Progenitor cell of endocrine pancreas (in vitro differentiated cells): ENCODE measurements at regions not wholly inside any gene's neighbourhood (a gene's known extent, or its start where the extent isn't known, plus 50 kb on each side); places are given as distances from the start of the nearest gene placed in this dataset.

Experiments used
- DNase-seq: peaks from one replicate; pipeline ENCODE4 v3.0.0; 2021; ENCODE audit warnings: low spot score; ENCODE audit not compliant: unreplicated experiment
- H3K27ac Mint-ChIP-seq: 2 replicates; pipeline ENCODE4 v1.8.0; 2021; ENCODE audit warnings: mild to moderate bottlenecking, moderate library complexity, mixed read lengths
- H3K27me3 Mint-ChIP-seq: 2 replicates; pipeline ENCODE4 v1.8.0; 2021; ENCODE audit warnings: mixed read lengths
- H3K36me3 Mint-ChIP-seq: 2 replicates; pipeline ENCODE4 v1.8.0; 2022; ENCODE audit warnings: mixed read lengths; ENCODE audit not compliant: insufficient read depth
- H3K4me1 Mint-ChIP-seq: 2 replicates; pipeline ENCODE4 v1.8.0; 2021; ENCODE audit warnings: low read depth, mixed read lengths
- H3K4me3 Mint-ChIP-seq: 2 replicates; pipeline ENCODE4 v1.8.0; 2021; ENCODE audit warnings: low read depth, mild to moderate bottlenecking, moderate library complexity, mixed read lengths
- H3K9me3 Mint-ChIP-seq: 2 replicates; pipeline ENCODE4 v1.8.0; 2021; ENCODE audit warnings: low read depth, mixed read lengths
- CTCF ChIP-seq: fragments of 200-600 bp; sonication (generic); IDR thresholded peaks from one replicate; pipeline ENCODE4 v1.5.0; 2021; ENCODE audit warnings: antibody characterized with exemption, mild to moderate bottlenecking; ENCODE audit not compliant: unreplicated experiment

DNA sequence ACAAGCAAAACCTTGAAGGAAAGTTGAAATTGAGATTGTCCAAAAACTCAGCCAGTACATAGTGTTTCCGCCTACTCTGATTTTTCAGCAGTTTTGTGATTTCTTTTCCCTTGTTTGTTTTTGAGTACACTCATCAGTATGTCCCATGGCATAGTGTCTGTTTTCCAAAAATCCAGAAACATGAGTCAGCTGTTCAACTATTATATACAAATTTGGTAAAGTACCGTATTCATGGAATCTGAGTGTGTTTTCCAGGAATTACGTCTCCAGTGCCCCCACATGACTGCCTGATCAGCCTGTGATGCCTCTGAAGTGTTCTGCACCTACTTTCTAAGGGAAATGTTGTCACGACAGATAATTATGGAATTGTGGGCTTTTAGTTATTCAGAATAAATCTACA lies 186.8 kb downstream of the LTN1 start:
- peaks cover 6% of the 10 kb centered on the region for H3K9me3 Mint-ChIP-seq
- H3K4me1 Mint-ChIP-seq = no peaks in the 10 kb centered on the region
- H3K36me3 Mint-ChIP-seq = peaks cover 2% of the 10 kb centered on the region
- no peak for TF ChIP-seq CTCF
- no peak for DNase-seq
- H3K27ac Mint-ChIP-seq = no peak overlapping the region
- H3K4me3 Mint-ChIP-seq = no peak overlapping the region
- H3K27me3 Mint-ChIP-seq = no peaks in the 10 kb centered on the region

- TF ChIP-seq CTCF = no peak
- no peaks in the 10 kb centered on the region for H3K4me1 Mint-ChIP-seq
- no peaks in the 10 kb centered on the region for H3K27me3 Mint-ChIP-seq
- no peak overlapping the region for H3K27ac Mint-ChIP-seq
- no peak overlapping the region for H3K4me3 Mint-ChIP-seq
- H3K36me3 Mint-ChIP-seq = peaks cover 2% of the 10 kb centered on the region
- peaks cover 6% of the 10 kb centered on the region for H3K9me3 Mint-ChIP-seq
- no peak for DNase-seq
Measured at GRCh38 chr21:28804089-28804670, 188.5 kb downstream of the LTN1 start.

GRCh38 chr21:28801906-28802305 lies 190.8 kb downstream of the LTN1 start:
- H3K4me3 Mint-ChIP-seq = no peak overlapping the region
- H3K27me3 Mint-ChIP-seq = no peaks in the 10 kb centered on the region
- no peaks in the 10 kb centered on the region for H3K4me1 Mint-ChIP-seq
- DNase-seq = no peak
- H3K9me3 Mint-ChIP-seq = no peaks in the 10 kb centered on the region
- TF ChIP-seq CTCF = no peak
- H3K36me3 Mint-ChIP-seq = no peaks in the 10 kb centered on the region
- H3K27ac Mint-ChIP-seq = no peak overlapping the region

GRCh38 chr21:28799926-28800325 lies 192.8 kb downstream of the LTN1 start:
- H3K9me3 Mint-ChIP-seq = no peaks in the 10 kb centered on the region
- H3K27ac Mint-ChIP-seq = no peak overlapping the region
- DNase-seq = no peak
- H3K27me3 Mint-ChIP-seq = no peaks in the 10 kb centered on the region
- no peak for TF ChIP-seq CTCF
- H3K4me1 Mint-ChIP-seq = no peaks in the 10 kb centered on the region
- H3K36me3 Mint-ChIP-seq = no peaks in the 10 kb centered on the region
- no peak overlapping the region for H3K4me3 Mint-ChIP-seq

GRCh38 chr21:28798798-28799197 lies 193.9 kb downstream of the LTN1 start:
- H3K4me1 Mint-ChIP-seq = peaks cover 3% of the 10 kb centered on the region
- no peak for TF ChIP-seq CTCF
- DNase-seq = no peak
- no peak overlapping the region for H3K27ac Mint-ChIP-seq
- H3K9me3 Mint-ChIP-seq = no peaks in the 10 kb centered on the region
- H3K27me3 Mint-ChIP-seq = no peaks in the 10 kb centered on the region
- no peaks in the 10 kb centered on the region for H3K36me3 Mint-ChIP-seq
- H3K4me3 Mint-ChIP-seq = no peak overlapping the region
